WTC11 (cell line): ENCODE measurements at regions not wholly inside any gene's neighbourhood (a gene's known extent, or its start where the extent isn't known, plus 50 kb on each side); places are given as distances from the start of the nearest gene placed in this dataset.

Experiments
- ATAC-seq: fragments of 200-7000 bp; cut with Tn5 transposase; 2 replicates; pipeline ENCODE4 v1.10.0; 2021; ENCODE audit warnings: mild to moderate bottlenecking, moderate library complexity
- CTCF ChIA-PET: fragments of 300-600 bp; sonication (Branson Sonifier 250); formaldehyde crosslinking; loops from one replicate; lab custom pipeline; 2021; ENCODE audit warnings: antibody characterized with exemption; lab: Charles Lee
- POLR2A ChIA-PET: fragments of 350-600 bp; sonication (Branson Sonifier 250); formaldehyde crosslinking; loops from one replicate; lab custom pipeline; 2021; ENCODE audit warnings: antibody characterized with exemption; lab: Charles Lee
- DNase-seq: peaks from one replicate; pipeline ENCODE4 v3.0.0; 2021; ENCODE audit warnings: low spot score
- H3K27ac Mint-ChIP-seq: 2 replicates; pipeline ENCODE4 v1.8.0; 2021; ENCODE audit warnings: mixed read lengths
- H3K27me3 Mint-ChIP-seq: 2 replicates; pipeline ENCODE4 v1.8.0; 2021; ENCODE audit warnings: low read depth, mild to moderate bottlenecking, moderate library complexity, mixed read lengths
- H3K36me3 Mint-ChIP-seq: 2 replicates; pipeline ENCODE4 v1.8.0; 2021; ENCODE audit warnings: mixed read lengths
- H3K4me1 Mint-ChIP-seq: 2 replicates; pipeline ENCODE4 v1.8.0; 2022; ENCODE audit warnings: mixed read lengths
- H3K4me3 Mint-ChIP-seq: 2 replicates; pipeline ENCODE4 v1.8.0; 2021; ENCODE audit warnings: mild to moderate bottlenecking, moderate library complexity, mixed read lengths
- H3K9me3 Mint-ChIP-seq: 2 replicates; pipeline ENCODE4 v1.8.0; 2021; ENCODE audit warnings: mixed read lengths
- AFF4 ChIP-seq: sonication (generic); formaldehyde crosslinking; IDR thresholded peaks from 2 replicates; pipeline ENCODE4 v1.8.1; 2023; ENCODE audit warnings: mild to moderate bottlenecking, missing genetic modification reagents, borderline replicate concordance
- ATF3 ChIP-seq: sonication (generic); formaldehyde crosslinking; conservative IDR thresholded peaks from 2 replicates; pipeline ENCODE4 v1.8.1; 2022; ENCODE audit warnings: mild to moderate bottlenecking, missing genetic modification reagents
- CDX4 ChIP-seq: fragments of 250-450 bp; sonication (Bioruptor Pico); IDR thresholded peaks from 2 replicates; pipeline ENCODE4 v1.9.0; 2021; ENCODE audit warnings: moderate library complexity, mild to moderate bottlenecking, inconsistent platforms, borderline replicate concordance
- CTCF ChIP-seq: fragments of 200-600 bp; IDR thresholded peaks from 2 replicates; pipeline ENCODE4 v1.8.0; 2022; ENCODE audit warnings: antibody characterized with exemption
- E2F4 ChIP-seq: sonication (generic); formaldehyde crosslinking; IDR thresholded peaks from 2 replicates; pipeline ENCODE4 v1.8.1; 2022; ENCODE audit warnings: low read depth, mild to moderate bottlenecking, moderate library complexity, missing genetic modification reagents, borderline replicate concordance
- ERG ChIP-seq: fragments of 250-450 bp; sonication (Bioruptor Pico); IDR thresholded peaks from 2 replicates; pipeline ENCODE4 v1.8.0; 2021; ENCODE audit warnings: mild to moderate bottlenecking
- GABPB1 ChIP-seq: sonication (generic); formaldehyde crosslinking; IDR thresholded peaks from 2 replicates; pipeline ENCODE4 v1.8.1; 2023; ENCODE audit warnings: mild to moderate bottlenecking, missing genetic modification reagents
- GTF2I ChIP-seq: fragments of 250-450 bp; sonication (Bioruptor Pico); conservative IDR thresholded peaks from 2 replicates; pipeline ENCODE4 v1.4.0; 2021; ENCODE audit warnings: mild to moderate bottlenecking
- HMGA2 ChIP-seq: fragments of 250-450 bp; sonication (Bioruptor Pico); IDR thresholded peaks from 2 replicates; pipeline ENCODE4 v1.4.0; 2021; ENCODE audit warnings: mild to moderate bottlenecking, moderate library complexity
- IRF2 ChIP-seq: sonication (generic); formaldehyde crosslinking; IDR thresholded peaks from 2 replicates; pipeline ENCODE4 v1.8.0; 2022; ENCODE audit warnings: low read depth, missing genetic modification reagents, borderline replicate concordance
- NFE2L1 ChIP-seq: sonication (generic); formaldehyde crosslinking; IDR thresholded peaks from 2 replicates; pipeline ENCODE4 v1.8.1; 2023; ENCODE audit warnings: missing genetic modification reagents
- NR1H2 ChIP-seq: sonication (generic); formaldehyde crosslinking; IDR thresholded peaks from 2 replicates; pipeline ENCODE4 v1.9.0; 2021; ENCODE audit warnings: mild to moderate bottlenecking, moderate library complexity, missing genetic modification reagents
- NR3C1 ChIP-seq: sonication (generic); formaldehyde crosslinking; conservative IDR thresholded peaks from 2 replicates; pipeline ENCODE4 v1.8.1; 2023; ENCODE audit warnings: low read depth, mild to moderate bottlenecking, missing genetic modification reagents
- RELA ChIP-seq: sonication (generic); formaldehyde crosslinking; IDR thresholded peaks from 2 replicates; pipeline ENCODE4 v1.8.1; 2022; ENCODE audit warnings: missing genetic modification reagents, mild to moderate bottlenecking, borderline replicate concordance
- SMAD3 ChIP-seq: sonication (generic); formaldehyde crosslinking; IDR thresholded peaks from 2 replicates; pipeline ENCODE4 v1.8.0; 2022; ENCODE audit warnings: missing genetic modification reagents, mild to moderate bottlenecking, borderline replicate concordance
- SOX15 ChIP-seq: fragments of 250-450 bp; sonication (Bioruptor Pico); IDR thresholded peaks from 2 replicates; pipeline ENCODE4 v1.9.0; 2021; ENCODE audit warnings: mild to moderate bottlenecking
- ZNF219 ChIP-seq: sonication (generic); formaldehyde crosslinking; IDR thresholded peaks from 2 replicates; pipeline ENCODE4 v1.8.0; 2023; ENCODE audit warnings: missing genetic modification reagents, mild to moderate bottlenecking, borderline replicate concordance
- ZNF232 ChIP-seq: sonication (generic); formaldehyde crosslinking; IDR thresholded peaks from 2 replicates; pipeline ENCODE4 v1.8.0; 2022; ENCODE audit warnings: mild to moderate bottlenecking, missing genetic modification reagents
- ZNF317 ChIP-seq: sonication (generic); formaldehyde crosslinking; IDR thresholded peaks from 2 replicates; pipeline ENCODE4 v1.8.1; 2023; ENCODE audit warnings: low read depth, mild to moderate bottlenecking, moderate library complexity, missing genetic modification reagents, borderline replicate concordance
- ZNF416 ChIP-seq: fragments of 250-450 bp; sonication (Bioruptor Pico); IDR thresholded peaks from 2 replicates; pipeline ENCODE4 v1.9.0; 2021; ENCODE audit warnings: mild to moderate bottlenecking, inconsistent platforms
- ZNF671 ChIP-seq: fragments of 250-450 bp; sonication (Bioruptor Pico); IDR thresholded peaks from 2 replicates; pipeline ENCODE4 v1.8.0; 2021; ENCODE audit warnings: mild to moderate bottlenecking

- TF ChIP-seq IRF2 (CRISPR knock-in tag) (no peak), GABPB1 (no peak)
Measured at GRCh38 chr6:18668994-18669393, 281.8 kb downstream of the RNF144B start (continued).

GRCh38 chr6:18672852-18673251 lies 285.7 kb downstream of the RNF144B start:
- POLR2A ChIA-PET, result no interaction called here
- ATAC-seq (no peak), DNase-seq (no peak)
- no peak overlapping the region for H3K27ac Mint-ChIP-seq
- H3K36me3 Mint-ChIP-seq, result no peaks in the 10 kb centered on the region
- no peak for TF ChIP-seq HMGA2 (CRISPR knock-in tag)
- no peak for TF ChIP-seq RELA
- H3K9me3 Mint-ChIP-seq, result peaks cover 5% of the 10 kb centered on the region; the same call in 1 of the 2 replicates
- CTCF ChIA-PET, result no interaction called here
- H3K27me3 Mint-ChIP-seq, result no peaks in the 10 kb centered on the region; the same call in 1 of the 2 replicates
- peaks cover 3% of the 10 kb centered on the region; the same call in 1 of the 2 replicates for H3K4me1 Mint-ChIP-seq
- no peak overlapping the region for H3K4me3 Mint-ChIP-seq

- ChIA-PET POLR2A (no interaction called here), CTCF (no interaction called here)
- TF ChIP-seq NR1H2 (CRISPR knock-in tag), result no peak
- TF ChIP-seq NR3C1, result no peak
- TF ChIP-seq NFE2L1, result no peak
- TF ChIP-seq E2F4 (CRISPR knock-in tag), result no peak
- TF ChIP-seq ATF3 (CRISPR knock-in tag), result no peak
- TF ChIP-seq ZNF317 (CRISPR knock-in tag), result no peak
- no peak for TF ChIP-seq ZNF671
- TF ChIP-seq SOX15 (CRISPR knock-in tag), result no peak
- no peak for TF ChIP-seq SMAD3 (CRISPR knock-in tag)
- TF ChIP-seq ZNF219, result no peak
- no peak for TF ChIP-seq ZNF232
- TF ChIP-seq CTCF, result no peak
- TF ChIP-seq CDX4, result no peak
- no peak for TF ChIP-seq AFF4 (CRISPR knock-in tag)
- TF ChIP-seq GTF2I, result no peak
- no peak for TF ChIP-seq ERG
- TF ChIP-seq ZNF416 (CRISPR knock-in tag), result no peak
- no peak for DNase-seq
- Mint-ChIP-seq H3K4me3 (no peak overlapping the region), H3K27me3 (no peaks in the 10 kb centered on the region; the same call in 1 of the 2 replicates), H3K4me1 (peaks cover 3% of the 10 kb centered on the region; the same call in 1 of the 2 replicates), H3K9me3 (peaks cover 20% of the 10 kb centered on the region), H3K36me3 (no peaks in the 10 kb centered on the region), H3K27ac (no peak overlapping the region)
- no peak for ATAC-seq
Measured at GRCh38 chr6:18674346-18674745, 287.2 kb downstream of the RNF144B start.
